ENCODE measurements at regions not wholly inside any gene's neighbourhood (a gene's known extent, or its start where the extent isn't known, plus 50 kb on each side); places are given as distances from the start of the nearest gene placed in this dataset.

- no peak for DNase-seq (ENCODE audit: low read depth)
Measured at GRCh38 chr6:87936065-87936464, 111.6 kb upstream of the SPACA1 start.

- no peak for DNase-seq (ENCODE audit: low read depth)
Measured at GRCh38 chr6:87935196-87935595, 112.4 kb upstream of the SPACA1 start.

GRCh38 chr6:87932361-87932760 is 115.3 kb upstream of the SPACA1 start:
- DNase-seq (ENCODE audit: low read depth), result no peak

- DNase-seq (ENCODE audit: low read depth), result peak; percentile 19
Measured at GRCh38 chr6:87929843-87930288, 117.8 kb upstream of the SPACA1 start.

- DNase-seq (ENCODE audit: low read depth), result no peak
Measured at GRCh38 chr6:87926687-87927086, 121.0 kb upstream of the SPACA1 start.

GRCh38 chr6:87926072-87926471 is 121.6 kb upstream of the SPACA1 start:
- no peak for DNase-seq (ENCODE audit: low read depth)

GRCh38 chr6:87925373-87926060 is 122.1 kb upstream of the SPACA1 start:
- DNase-seq (ENCODE audit: low read depth), result no peak

GRCh38 chr6:87923389-87924050 is 124.1 kb upstream of the SPACA1 start:
- no peak for DNase-seq (ENCODE audit: low read depth)

GRCh38 chr6:87922947-87923330 is 124.7 kb upstream of the SPACA1 start:
- no peak for DNase-seq (ENCODE audit: low read depth)

GRCh38 chr6:87922196-87922946 is 125.3 kb upstream of the SPACA1 start:
- no peak for DNase-seq (ENCODE audit: low read depth)

GRCh38 chr6:87921034-87921433 is 126.6 kb upstream of the SPACA1 start:
- DNase-seq (ENCODE audit: low read depth), result no peak

GRCh38 chr6:87920245-87920644 is 127.4 kb upstream of the SPACA1 start:
- DNase-seq (ENCODE audit: low read depth), result no peak

GRCh38 chr6:87919416-87919815 is 128.2 kb upstream of the SPACA1 start:
- DNase-seq (ENCODE audit: low read depth), result no peak

- DNase-seq (ENCODE audit: low read depth), result no peak
Measured at GRCh38 chr6:87919001-87919400, 128.6 kb upstream of the SPACA1 start.

- no peak for DNase-seq (ENCODE audit: low read depth)
Measured at GRCh38 chr6:87918461-87918941, 129.1 kb upstream of the SPACA1 start.

- no peak for DNase-seq (ENCODE audit: low read depth)
Measured at GRCh38 chr6:87917886-87918285, 129.8 kb upstream of the SPACA1 start.

- no peak for DNase-seq (ENCODE audit: low read depth)
Measured at GRCh38 chr6:87916446-87916845, 131.2 kb upstream of the SPACA1 start.

GRCh38 chr6:87914637-87915395 is 132.8 kb upstream of the SPACA1 start:
- no peak for DNase-seq (ENCODE audit: low read depth)

GRCh38 chr6:87913974-87914373 is 133.7 kb upstream of the SPACA1 start:
- no peak for DNase-seq (ENCODE audit: low read depth)

- no peak for DNase-seq (ENCODE audit: low read depth)
Measured at GRCh38 chr6:87912102-87912501, 135.5 kb upstream of the SPACA1 start.

GRCh38 chr6:87909849-87910248 is 137.8 kb upstream of the SPACA1 start:
- DNase-seq (ENCODE audit: low read depth), result no peak

All from stimulated activated CD4-positive, alpha-beta T cell treated with anti-CD3 and anti-CD28 coated beads, Interleukin-2, amount 100 ng/mL, for 4 hours (primary cell).